GM19239 (cell line): ENCODE measurements at regions not wholly inside any gene's neighbourhood (a gene's known extent, or its start where the extent isn't known, plus 50 kb on each side); places are given as distances from the start of the nearest gene placed in this dataset.

Experiments
- DNase-seq: peaks from one replicate; pipeline ENCODE4 v3.0.0; 2011; ENCODE audit warnings: low spot score; ENCODE audit not compliant: insufficient read length
- FAIRE-seq: peaks from 2 replicates; lab custom pipeline; 2011; peaks lifted over from hg19 to GRCh38; lab: Jason Lieb, UNC

DNA sequence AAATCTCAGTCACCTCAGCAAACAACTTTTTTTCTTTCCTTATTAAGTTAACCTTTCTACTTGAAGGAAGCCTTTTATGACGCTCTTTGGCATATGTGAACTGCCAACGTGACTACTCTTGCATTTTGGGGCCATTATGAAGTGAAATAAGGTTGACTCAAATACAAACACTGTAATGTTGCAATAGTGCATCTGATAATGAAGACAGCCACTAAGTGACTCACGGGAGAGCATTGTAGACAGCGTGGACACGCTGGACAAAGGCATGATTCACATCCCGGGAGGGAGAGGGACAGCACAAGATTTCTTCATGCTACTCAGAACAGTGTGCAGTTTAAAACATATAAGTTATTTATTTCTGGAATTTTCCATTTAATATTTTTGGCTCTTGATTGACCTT, 560.8 kb downstream of the ETS1 start:
- DNase-seq (no peak), FAIRE-seq (no peak)

DNA sequence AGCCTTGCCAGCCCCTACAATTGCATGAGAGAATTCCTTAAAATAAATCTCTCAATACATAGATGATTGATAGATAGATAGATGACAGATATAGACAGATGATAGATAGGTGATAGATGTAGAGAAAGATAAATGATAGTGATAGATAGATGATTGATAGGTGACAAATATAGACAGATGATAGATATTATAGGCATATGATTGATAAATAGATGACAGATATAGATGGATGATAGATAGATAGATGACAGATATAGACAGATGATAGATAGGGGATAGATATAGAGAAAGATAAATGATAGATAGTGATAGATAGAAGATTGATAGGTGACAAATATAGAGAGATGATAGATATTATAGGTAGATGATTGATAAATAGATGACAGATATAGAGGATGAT, 564.6 kb downstream of the ETS1 start:
- DNase-seq (no peak), FAIRE-seq (no peak)

DNA sequence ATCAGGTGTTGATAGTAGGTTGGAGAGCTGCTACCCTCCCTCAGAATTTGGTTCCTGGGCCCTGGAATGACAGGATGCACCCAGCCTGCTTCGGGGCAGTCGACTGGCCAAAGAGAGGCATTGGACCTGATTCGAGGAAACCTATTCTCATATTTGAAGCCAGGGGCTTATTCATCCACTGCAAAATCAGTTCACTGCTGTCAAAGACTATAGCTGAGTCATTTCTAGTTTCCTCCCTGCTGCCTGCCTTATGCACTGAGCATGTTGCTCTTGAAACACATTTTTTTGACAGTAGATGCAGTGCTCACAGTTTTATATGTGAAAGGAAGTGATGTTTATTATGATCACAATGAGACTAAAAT, 565.4 kb downstream of the ETS1 start:
- DNase-seq: no peak
- no peak for FAIRE-seq

DNA sequence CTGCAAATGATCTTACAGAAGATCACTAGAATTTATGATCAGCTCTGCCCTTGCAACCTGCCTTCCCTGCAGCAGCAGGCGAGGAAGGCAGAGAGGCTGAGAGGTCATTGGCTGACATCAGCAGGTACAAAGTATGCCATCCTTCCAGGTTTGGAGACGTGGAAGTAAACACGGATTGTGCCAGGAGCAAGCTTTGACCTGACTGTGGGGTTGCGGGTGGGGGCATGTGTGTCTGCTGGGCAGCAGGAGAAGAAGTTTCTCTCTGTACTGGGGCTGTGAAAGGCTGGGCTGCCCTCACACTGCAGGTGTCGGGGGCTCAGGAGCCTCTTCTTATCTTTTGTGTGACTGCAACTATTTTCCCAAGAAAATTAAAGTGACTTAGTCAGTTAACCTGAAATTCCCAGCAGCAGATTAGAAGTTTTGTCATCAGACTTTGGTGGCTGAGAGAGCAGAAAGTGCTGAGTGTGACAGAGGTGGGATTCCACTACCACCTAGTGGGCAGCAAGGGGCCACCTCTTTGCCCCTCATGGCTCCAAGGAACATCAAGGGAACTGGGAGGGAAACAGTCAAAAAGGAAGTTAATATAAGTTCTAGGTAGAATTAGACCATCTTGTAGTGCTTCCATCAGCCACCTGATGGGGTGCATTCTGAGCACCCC, 565.9 kb downstream of the ETS1 start:
- FAIRE-seq (no peak), DNase-seq (no peak)

DNA sequence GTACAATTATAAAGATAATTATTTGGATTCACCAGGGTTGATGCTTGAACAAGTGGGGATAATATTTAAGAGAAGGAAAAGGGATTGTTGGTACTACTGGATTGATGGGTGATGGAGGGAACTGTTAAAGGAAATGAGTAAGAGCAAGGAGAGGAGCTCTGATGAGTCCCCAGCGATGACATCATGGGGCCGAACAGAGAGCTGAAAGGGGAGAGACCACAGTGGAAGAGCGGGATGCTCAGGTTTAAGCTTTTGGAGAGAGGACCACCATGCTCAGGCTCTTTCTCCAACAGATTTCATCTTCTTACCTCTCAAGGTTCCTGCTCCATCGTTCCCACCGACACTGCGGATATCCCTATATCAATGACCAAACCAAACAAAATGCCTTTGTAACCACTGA, 568.7 kb downstream of the ETS1 start:
- FAIRE-seq: no peak
- no peak for DNase-seq

DNA sequence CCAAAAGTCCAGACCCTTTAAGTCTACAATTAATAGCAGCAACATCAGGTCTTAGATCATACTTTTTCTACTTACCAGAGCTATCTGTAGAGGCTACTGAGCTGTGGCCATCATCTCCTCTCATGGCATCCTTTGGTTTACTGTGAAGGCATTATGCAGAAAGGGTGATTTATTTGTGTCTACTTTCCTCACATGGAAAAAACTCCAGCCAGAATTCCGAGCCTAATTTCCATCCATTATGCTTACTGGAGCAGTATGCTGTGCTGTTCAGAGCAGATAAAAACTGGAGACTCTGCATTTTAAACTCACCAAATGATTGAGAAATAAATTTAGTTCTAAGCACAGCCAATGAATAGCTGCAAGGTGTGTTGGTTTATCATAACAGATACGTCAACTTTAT, 581.8 kb downstream of the ETS1 start:
- no peak for FAIRE-seq

DNA sequence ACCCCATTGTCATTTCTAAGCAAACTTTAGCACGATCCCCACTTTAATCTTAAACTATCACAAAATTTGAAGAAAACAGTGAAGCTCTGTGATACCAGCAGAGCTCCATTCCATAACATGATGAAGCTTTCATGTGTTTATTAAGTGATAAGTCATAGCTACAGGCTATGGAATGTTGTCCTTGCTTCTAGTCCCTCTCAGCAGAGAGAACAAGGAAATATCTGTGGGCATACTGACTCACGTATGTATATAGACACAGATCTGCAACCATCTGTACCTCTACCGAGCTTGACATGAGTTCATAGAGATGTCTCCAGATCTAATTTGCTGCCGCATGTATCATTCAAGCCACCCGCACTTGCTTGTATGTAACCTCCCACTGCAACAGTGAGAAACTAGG, 588.9 kb downstream of the ETS1 start:
- DNase-seq: no peak
- FAIRE-seq: no peak

More for the DNA sequence above, 581.8 kb downstream of the ETS1 start:
- DNase-seq: no peak

DNA sequence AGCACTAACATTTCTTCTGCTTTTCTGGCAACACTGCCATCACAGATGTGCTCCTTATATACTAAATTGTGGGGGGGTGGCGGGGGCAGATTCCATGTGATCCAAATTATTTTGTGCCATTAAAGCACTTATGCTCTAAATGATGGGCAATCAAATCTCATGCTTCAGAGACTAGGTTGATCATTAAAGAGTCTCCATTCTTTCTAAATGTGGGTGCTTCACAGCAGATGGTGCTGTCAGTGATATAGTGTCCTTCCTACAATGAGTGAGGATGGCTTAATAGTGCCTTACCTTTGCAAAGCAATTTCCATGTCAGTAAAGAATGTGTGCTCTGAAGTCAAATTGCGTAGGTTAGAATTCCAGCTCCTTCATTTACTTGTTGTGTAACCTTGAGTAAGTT, 589.8 kb downstream of the ETS1 start:
- DNase-seq (no peak), FAIRE-seq (no peak)

DNA sequence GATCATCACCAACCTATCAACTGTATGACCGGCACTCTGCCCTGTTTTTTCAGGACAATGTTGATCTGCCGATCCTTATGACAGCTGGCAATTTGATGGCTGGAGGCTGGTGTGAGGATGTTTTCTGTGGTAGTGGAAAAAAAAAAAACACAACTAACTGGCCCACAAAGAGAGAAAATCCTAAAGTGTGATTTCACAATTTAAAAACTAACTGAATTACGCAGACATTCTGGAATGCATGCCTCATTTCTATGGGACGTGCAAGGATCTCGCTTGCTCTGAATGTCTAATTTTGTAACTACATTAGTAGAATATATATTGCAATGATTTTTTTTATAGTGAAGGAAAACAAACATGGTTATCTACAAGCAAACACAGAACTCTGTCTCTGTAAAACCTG, 590.5 kb downstream of the ETS1 start:
- FAIRE-seq: no peak
- DNase-seq: no peak

DNA sequence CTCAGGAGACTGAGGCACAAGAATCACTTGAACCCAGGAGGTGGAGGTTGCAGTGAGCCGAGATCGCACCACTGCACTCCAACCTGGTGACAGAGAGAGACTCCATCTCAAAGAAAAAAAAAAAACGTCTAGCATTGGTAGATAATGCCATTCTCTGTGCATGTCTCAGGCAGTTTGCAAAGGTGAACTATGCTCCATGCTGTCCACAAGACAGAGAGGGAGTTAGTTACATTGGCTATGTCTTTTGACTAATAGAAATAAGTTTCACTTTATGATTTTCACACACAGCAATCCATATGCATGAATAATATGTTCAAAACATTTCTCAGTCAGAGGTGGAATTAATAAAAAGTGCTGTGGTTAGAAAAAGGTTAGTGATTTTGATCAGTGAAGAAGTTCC, 591.4 kb downstream of the ETS1 start:
- DNase-seq (no peak), FAIRE-seq (no peak)

DNA sequence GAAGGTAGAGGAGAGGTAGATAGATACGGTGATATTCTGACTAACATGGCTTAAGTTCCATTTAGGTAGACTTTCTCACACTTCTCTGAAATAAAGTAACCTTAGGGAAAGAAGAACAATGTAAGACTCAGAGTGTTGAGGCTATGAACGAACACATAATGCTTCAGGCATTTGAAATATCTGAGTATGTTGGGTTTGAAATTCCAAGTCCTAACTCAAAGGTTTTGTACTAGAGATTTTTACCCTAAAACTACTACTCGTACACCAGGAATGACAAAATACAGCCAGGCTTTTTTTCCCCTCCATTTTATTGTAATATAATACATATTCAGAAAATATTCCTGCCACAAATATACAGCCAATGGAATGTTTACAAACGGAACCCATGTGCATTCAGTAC, 592.6 kb downstream of the ETS1 start:
- FAIRE-seq (no peak), DNase-seq (no peak)

DNA sequence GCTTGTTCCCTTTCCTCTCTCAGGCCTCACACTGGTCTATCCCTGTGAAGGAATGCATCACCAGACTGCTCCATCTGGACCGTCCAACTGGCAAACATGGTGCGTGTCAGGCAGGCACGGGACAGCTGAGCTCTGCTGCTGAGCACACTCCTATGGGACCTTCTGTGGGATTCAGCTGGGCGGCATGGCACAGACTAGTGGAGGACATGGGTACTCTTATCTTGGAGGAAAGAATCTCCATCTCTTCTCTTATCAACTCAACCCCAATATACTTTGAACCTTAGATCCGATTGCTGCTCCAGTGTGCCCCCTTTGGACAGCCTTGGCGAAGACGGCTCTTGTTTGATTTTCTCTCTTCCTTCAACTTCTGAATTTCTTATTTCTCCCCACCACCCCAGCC, 593.6 kb downstream of the ETS1 start:
- DNase-seq: no peak
- no peak for FAIRE-seq

DNA sequence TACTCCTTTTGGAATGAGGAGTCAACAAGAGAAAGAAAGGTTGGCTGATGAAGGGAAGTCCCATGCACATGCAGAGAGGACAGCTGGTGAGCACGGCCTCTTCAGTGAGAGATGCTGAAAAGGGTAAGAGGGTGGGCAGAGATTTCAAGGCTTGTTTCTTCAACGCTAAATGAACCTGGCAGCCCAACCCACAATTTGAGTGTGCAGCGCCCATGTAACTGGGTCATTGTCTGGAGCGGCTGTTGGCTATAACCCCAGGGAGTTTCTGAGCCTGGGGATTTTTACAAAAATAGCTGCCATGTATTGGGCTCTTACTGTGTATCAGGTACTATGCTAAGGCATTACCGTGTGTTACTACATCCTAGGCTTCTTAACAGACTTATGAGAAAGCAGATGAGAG, 594.1 kb downstream of the ETS1 start:
- DNase-seq: no peak
- FAIRE-seq: no peak

DNA sequence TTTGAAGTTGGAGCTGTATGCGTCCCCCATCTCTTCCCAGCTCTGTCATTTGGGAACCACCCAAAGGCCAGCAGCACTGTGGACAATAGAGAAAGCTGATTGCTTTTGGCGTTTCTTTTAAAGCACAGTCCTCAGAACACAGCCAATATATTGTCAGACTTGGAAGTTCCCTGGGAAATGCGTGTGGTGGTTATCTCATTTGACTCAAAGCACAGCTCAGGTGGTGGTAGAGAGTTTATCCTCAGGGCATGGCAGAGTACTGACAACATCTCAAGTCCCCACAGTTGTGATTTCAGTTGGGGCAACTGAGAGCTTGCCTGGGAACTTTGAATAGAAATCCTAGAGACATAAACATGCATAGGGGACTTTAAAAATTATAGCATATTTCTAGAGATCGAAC, 601.3 kb downstream of the ETS1 start:
- FAIRE-seq: no peak

DNA sequence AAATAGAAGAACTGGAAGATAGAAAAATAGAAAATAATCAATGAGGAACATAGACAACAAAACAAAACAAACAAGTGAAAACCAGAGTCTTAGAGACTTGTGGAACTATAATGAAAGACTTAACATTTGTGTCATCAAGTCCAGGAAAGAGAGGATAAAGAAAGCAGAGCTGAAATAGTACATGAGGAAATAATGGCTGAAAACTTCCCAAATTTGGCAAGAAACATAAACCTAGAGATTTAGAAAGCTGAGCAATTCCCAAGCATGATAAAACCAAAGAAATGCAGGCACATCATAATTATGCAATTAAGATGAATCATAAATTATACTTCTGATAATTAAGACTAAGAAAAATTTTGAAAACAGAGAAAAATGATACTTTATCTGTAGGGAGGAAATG, 614.5 kb downstream of the ETS1 start:
- FAIRE-seq (no peak), DNase-seq (no peak)

More for the DNA sequence above, 601.3 kb downstream of the ETS1 start:
- no peak for DNase-seq

DNA sequence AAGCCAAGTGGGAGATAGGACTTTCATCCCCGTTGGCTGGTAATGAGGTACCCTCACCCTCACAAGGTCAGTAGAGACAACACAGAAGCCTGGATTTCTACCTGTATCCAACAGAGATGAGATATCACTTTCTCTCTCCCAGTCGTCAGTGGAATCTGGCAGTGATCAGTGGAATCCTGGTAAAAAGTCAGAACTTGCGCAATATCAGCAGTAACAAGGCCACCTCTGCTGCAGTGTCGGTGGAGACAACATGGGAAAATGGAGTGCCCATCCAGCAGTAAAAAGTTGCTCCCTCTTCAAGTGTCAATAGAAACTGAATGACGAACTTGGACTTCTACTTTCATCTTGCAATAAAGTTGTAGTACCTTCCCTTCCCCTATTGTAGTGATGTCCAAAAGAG, 615.9 kb downstream of the ETS1 start:
- DNase-seq: no peak
- no peak for FAIRE-seq

DNA sequence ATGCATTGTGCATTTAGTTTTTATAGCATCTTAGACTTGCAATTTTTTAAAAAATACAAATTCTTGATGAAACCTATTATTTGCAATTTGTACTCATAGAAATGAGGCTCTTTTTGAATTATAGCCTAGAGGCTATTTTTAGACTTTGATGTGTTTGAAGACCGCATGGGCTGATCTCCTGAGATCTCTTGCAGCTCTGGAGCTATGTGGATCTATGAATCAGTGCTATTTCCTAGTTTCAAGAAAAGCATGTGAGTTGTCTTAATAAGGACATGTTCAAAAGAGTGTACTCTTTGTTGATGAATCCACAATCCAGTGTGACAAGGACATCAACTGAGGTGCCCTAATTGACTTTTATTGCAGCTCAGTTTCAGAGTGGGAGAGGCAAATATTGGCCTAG, 620.5 kb downstream of the ETS1 start:
- FAIRE-seq (no peak), DNase-seq (no peak)

DNA sequence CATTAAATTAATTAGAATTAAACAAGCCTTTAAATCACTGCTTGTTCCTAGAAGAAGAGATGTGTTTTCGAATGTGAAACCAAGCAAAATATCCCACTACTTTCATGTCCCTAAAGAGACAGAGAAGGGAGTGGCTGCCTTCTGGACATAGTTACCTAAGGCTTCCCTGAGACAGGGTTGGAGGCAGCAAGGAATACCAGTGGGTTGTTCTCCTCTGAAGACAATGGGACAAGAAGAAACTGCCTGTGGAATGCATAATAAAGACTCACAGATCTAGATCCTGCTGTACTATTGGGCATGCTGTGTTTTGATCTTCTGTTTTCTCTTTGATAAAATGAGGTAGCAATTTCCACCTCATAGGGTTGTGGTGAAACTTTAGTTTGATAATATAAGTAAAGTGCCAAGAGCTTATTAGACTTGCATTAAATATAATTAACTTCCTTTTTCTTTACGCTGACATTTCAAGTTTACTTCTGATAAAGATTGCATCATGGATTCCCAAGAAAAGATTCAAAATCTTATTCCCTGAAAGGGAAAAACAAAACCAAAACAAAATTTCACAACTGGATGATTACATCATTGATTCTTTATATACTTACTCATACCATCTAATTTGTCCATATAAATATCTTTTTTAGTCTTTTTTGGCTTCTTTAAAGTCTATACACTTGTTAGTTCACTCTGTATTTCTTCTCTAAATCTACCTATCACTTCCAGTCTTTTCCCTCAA, 621.3 kb downstream of the ETS1 start:
- FAIRE-seq: no peak

DNA sequence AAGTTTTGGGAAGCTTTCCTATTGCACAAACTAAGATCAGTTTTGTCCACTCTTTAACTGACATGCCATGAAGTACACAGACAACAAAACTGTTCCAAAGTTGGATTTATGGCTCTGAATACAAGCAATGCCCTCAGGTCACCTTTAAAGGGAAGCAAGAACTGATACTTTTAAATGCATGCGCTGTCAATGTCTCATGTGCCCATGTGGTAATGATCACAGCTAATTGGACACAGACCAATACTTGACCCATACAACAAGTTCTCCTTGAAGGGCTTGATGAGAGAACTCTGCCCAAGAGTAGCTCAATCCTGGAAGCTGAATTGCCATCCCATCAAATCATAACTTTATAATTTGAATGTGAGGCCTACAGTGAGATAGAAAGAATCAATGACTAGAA, 624.9 kb downstream of the ETS1 start:
- DNase-seq (no peak), FAIRE-seq (no peak)

More for the DNA sequence above, 621.3 kb downstream of the ETS1 start:
- no peak for DNase-seq

DNA sequence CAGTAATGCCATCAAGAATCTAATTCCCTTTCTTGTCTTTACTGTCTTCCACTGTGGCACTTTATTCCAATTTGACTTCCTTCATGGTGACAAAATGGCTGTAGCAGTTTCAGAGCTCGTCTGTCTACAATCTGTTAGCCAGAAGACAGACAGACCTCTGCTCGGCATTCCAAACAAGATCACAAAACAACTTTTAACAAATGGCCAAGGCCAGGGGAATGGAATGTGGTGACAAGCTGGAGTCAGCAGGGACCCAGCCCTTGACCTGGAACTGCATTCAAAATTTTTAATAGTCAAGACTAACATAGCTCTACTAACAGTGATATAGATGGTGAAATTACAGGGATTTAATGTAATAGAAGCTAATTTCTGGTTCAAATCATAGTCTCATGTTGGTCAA, 637.2 kb downstream of the ETS1 start:
- FAIRE-seq (no peak), DNase-seq (no peak)

DNA sequence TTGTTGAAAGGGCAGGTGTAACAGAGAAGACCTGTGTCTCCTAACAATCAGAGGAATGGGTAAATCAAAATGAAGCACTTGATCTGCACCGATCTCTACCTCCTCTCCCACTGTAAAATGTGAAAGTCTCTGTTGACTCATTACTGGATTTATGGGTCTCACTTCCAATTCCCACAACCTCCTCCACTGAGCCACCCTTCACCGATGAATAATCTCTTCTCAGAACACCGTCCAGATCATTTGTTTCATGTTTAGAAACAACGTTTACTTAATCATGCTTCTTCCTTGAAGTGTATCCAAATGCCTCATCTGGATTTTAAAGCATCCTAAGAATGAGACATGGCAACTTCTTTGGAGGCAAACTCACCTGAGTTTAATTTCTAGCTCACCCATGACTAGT, 643.6 kb downstream of the ETS1 start:
- FAIRE-seq (no peak), DNase-seq (no peak)

DNA sequence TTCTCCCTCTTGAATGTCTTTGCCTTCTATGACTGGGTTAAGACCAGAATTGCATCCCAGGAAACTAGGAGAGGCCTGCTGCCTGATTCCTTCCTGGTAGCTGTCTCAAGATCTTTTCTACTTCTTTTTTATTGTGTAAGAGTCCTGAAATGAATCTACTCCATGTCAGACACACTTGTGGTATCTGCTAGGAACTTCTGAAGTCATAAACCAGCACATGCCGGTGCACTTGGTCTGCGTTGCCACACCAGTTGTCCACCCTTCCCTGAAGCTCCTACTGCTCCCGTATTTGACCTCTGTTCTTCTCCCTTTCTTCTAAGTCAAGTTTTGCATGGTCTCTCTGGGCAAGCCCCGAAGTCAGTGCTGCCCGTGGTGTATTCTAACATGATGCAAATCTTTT, 644.2 kb downstream of the ETS1 start:
- DNase-seq (no peak), FAIRE-seq (no peak)
